Fibroblast of skin of scalp (primary cell): ENCODE measurements at regions not wholly inside any gene's neighbourhood (a gene's known extent, or its start where the extent isn't known, plus 50 kb on each side); places are given as distances from the start of the nearest gene placed in this dataset.

Experiments used
- DNase-seq: peaks from one replicate; pipeline ENCODE4 v3.0.0-alpha.2; 2013

DNA sequence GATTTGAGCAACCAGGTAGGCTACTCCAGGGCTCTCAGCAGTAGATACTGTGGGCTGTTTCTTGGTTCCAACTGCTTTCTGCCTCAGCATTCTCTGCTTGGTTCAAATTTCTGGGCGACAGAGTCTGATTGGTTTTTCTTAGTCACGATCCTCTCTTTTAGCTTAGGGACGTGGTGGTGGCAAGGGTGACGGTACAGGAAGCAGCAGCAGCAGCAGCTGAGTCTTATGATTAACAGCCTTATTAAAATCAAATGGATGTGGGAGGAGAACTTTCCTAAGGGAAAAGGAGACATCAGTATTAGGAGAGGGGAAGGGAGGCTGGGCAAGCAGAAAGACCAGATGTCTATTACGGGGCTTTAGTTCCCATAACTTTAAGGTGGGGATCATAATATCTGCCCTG, 156.5 kb upstream of the PLPP4 start:
- DNase-seq = no peak

DNA sequence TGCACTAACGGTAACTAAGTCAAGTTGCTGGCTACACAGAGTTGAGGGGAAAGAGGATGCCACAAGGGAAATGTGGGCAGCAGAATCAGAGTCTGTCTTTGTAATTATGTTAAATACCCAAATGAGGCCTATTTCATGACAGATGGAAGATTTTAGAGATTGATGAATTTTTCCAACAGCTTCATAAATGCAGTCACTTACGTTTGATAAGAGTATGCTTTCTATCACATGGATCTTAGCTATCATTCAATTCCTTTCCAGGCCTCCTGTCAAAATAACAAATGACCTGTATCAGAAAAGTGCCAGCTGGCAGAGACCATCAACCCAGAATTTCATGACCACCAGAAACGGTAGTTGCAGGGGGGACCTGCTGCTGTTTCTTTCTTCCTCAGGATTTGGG, 148.4 kb upstream of the PLPP4 start:
- no peak for DNase-seq

DNA sequence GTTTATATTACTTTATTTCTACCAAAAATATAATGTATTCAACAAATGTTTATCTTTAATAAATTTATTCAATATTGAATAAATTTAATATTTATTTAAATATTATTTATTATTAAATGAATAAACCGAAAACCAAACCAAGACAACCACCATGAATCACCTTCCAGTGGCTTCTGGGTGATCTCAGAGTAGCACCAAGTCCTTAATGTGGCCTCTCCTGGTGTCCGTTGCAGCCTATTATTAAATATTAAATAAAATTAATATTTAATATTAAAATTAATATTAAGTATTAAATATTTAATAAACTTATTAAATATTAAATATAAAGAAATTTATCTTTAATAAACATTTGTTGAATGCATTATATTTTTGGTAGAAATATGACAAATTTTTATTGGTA, 143.3 kb upstream of the PLPP4 start:
- DNase-seq = no peak

DNA sequence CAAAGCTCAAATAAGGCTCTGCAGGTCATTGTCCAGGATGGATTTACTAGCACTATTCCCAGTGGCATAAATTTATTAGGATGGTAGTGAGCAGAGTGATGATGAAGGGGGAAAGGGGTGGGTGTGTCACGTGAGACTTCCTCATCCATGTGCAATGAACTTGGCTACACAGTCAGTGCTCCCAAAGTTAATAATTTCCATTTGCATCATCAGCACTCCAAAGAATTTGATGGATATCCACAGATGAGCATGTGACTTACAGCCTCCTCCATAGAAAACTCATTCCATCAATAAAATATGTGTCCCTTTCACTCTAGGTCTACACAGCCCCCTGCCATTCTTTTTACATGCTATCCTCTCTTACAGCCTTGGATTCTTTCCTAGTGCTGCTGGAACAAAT, 142.6 kb upstream of the PLPP4 start:
- DNase-seq = no peak

GRCh38 chr10:120318862-120319261, 138.2 kb upstream of the PLPP4 start:
- DNase-seq = no peak

- DNase-seq = no peak
Observed at GRCh38 chr10:120327675-120328074, 129.4 kb upstream of the PLPP4 start.

GRCh38 chr10:120328647-120329046, 128.4 kb upstream of the PLPP4 start:
- peak; percentile 2 for DNase-seq

GRCh38 chr10:120335553-120335952, 121.5 kb upstream of the PLPP4 start:
- no peak for DNase-seq

DNA sequence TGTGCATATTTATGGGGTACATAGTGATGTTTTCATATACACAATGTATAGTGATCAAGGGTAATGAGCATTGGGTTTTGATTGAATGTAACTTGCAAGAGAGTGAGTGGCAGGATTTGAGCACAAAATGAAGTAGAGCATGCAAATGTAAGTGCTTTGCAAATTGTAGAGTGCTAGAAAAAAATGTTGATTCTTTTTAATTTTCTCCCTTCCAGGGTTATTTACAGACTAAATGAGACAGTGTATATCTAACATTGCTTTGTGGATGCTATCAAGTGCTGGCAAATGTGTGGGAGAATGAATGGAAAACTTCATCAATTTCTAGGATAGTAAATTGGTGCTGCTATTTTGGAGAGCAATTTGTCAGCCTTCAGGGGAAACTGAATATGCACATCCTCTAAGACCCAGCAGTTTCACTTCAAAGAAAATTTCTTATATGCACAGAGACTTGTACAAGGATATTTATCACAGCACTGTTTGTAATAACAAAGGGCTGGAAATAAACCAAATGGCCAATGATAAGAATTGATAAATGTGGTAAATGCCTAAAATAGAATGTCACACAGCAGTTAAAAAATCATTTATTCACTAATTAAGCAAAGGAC, 120.6 kb upstream of the PLPP4 start:
- DNase-seq = no peak

DNA sequence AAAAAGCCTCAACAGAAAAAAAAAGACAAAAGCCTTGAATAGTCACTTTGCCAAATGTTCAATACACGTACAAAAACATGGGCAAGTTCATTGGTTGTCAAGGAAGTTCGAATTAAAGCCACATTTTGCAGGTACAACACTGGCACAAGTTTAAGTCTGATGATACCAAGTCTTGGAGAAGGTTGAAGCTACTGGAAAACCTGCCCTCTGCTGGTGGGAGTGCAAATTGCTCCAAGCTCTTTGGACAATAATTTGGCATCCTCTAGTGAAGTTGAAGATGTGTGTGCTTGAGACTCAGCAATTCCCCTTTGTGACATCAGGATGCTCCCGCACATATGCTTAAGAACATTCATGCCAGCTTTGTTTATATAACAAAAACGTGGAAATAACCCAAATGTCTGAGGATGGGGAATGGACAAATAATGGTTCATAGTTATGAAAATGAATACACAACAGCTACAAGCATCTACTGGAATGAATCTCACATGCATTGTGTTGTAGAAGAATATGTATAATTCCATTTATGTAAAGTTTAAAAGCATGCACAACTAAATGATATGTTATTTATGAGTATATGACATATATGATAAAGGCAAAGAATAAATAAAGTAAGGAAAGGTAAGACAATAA, 120.0 kb upstream of the PLPP4 start:
- DNase-seq = peak; percentile 29

DNA sequence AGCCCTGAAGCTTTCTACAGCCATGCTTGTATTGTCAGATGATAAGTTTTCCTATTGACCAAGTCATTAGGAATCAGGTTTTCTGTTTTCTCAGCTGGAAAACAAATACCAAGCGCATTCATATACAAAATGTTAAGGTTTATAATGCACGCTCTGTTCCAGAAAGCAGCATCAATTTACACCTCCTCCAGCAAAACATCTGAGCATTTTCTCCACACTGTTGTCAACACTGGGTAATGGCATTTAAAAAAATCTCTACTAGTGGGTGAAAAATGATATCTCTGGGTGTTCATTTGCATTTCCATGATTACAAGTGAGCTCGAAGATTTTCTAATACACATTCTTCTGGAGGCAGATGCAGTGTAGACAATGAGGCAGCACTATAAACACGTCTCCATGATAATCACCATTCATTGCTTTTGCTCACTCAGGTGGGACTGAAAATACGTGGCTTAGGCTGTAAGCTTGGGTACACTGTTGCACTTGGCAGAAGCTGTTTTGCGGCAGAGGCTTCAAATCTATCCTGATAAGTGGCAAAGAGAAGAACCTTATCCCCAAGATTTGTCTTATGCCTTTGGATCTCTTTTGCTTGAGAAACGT, 114.8 kb upstream of the PLPP4 start:
- DNase-seq = no peak

- no peak for DNase-seq
Observed at GRCh38 chr10:120345186-120345585, 111.8 kb upstream of the PLPP4 start.

GRCh38 chr10:120347644-120348043, 109.4 kb upstream of the PLPP4 start:
- no peak for DNase-seq

DNA sequence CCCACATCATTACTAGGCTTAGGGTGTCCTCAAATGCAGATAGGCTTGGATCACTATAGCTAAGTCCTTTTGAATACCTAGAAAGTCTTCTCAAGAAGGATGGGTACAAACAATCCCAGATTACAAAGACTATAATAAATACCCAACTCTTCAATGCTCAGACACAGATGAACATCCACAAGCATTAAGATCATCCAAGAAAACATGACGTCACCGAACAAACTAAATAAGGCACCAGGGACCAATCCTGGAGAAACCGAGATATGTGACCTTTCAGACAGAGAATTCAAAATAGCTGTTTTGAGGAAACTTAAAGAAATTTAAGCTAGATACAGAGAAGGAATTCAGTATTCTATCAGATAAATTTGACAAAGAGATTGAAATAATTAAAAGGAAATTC, 108.0 kb upstream of the PLPP4 start:
- no peak for DNase-seq

- DNase-seq = no peak
Observed at GRCh38 chr10:120355425-120355824, 101.6 kb upstream of the PLPP4 start.

GRCh38 chr10:120360571-120360970, 96.5 kb upstream of the PLPP4 start:
- DNase-seq = no peak

DNA sequence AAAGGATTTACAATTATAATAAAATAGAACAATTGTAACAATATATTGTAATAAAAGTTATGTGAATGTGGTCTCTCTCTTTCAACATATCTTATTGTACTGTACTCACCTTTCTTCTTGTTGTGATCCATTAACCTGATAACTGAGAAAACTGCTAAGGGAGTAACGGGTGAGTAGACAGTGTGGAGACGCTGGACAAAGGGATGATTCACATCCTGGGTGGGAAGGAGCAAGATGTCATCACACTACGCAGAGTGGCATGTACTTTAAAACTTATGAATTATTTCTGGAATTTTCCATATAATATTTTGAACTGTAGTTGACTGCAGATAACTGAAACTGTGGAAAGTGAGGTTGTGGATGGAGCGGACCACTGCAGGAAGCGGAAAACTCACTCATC, 91.2 kb upstream of the PLPP4 start:
- peak; percentile 11 for DNase-seq

DNA sequence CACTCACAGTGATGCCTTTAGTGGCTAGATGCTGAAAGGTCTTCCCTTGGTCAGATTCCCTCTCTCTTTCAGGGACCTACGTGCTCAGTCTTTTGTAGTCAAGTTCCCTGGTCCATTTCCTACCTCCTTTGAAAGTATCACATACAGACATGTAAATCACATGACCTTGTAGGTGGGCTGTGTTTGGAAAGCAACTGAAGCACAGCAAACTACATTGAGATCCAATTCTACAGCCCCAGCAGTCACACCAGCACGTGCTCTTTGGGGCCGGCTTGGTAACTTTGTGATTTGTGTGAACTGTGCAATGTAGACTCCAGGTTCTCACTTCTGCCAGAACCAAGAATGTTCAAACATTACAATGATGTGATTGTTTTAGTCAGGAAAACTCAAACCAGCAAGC, 89.7 kb upstream of the PLPP4 start:
- DNase-seq = no peak

DNA sequence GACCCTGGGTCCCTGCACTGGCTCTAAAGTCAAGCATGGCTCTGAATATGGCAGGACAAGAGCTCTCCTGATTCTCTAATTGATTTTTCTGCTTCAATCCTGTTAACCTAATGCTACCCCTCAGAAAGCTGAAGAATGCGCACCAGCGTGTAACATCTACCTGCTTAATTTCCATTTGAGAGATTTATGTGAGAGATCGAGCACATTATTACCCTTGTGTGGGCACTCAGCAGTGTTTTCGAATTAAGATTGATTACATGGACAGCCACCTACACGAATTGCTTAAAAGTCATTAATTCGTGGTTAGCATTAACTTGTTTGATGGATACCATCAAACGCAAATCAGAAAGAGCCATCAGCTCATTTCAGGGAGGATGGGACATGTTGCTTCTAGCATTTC, 88.7 kb upstream of the PLPP4 start:
- no peak for DNase-seq

DNA sequence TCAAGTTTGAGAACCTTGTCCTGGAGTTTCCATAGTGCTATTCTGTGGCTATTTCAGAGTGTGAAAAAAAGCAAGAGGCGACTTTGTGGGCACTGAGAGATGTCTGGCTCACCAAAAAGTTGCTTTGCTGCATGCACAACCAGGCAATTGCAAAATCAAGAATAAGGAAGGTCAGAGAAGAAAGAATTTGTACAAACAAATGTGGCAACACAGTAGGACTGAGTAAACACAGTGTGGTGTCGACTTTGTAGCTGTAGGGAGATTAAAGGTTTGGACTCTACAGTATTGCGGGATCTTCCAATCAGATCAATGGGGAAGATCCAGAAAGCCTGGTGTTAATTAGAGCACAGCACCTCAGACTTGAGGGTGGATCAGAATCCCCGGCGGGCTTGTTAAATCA, 88.1 kb upstream of the PLPP4 start:
- DNase-seq = no peak

DNA sequence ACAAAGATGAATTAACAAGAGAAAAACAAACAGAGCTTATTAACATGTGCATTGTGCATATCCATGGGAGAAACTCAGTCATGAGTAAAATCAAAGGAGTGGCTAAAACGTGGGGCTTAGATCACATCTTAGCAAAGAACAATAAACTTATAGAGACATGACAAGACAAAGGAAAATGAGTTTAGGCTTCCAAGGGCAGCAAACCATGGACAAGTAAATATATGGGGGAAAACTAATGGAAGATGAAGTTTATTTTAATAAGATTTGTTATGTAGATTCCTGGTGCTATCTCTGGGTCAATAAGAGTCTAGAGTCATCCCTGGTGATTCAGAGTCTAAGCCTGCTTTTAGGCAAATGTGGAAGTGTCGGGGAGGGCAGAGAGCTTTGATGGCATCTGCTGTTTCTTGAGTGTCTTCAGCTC, 87.2 kb upstream of the PLPP4 start:
- DNase-seq = no peak

- DNase-seq = no peak
Observed at GRCh38 chr10:120371856-120372255, 85.2 kb upstream of the PLPP4 start.

- DNase-seq = no peak
Observed at GRCh38 chr10:120372917-120373316, 84.1 kb upstream of the PLPP4 start.

GRCh38 chr10:120375666-120376065, 81.4 kb upstream of the PLPP4 start:
- DNase-seq = no peak

GRCh38 chr10:120381931-120382330, 75.1 kb upstream of the PLPP4 start:
- DNase-seq = peak; percentile 21
